ENCODE measurements at regions not wholly inside any gene's neighbourhood (a gene's known extent, or its start where the extent isn't known, plus 50 kb on each side); places are given as distances from the start of the nearest gene placed in this dataset.
A peak's percentile ranks its signal among the peaks of the same experiment; 100 is the strongest.

GRCh38 chr12:3980504-3981272 lies 107.5 kb upstream of the PARP11 start:
- H3K4me1 Mint-ChIP-seq: peaks cover 0 to 2% (median 0%) of the 10 kb centered on the region in 3 donors
- no peak overlapping the region for H3K4me3 Mint-ChIP-seq
- peaks cover 0 to 13% (median 4%) of the 10 kb centered on the region in 7 donors for H3K9me3 Mint-ChIP-seq
- H3K27me3 Mint-ChIP-seq: peaks cover 0 to 4% (median 0%) of the 10 kb centered on the region in 3 donors
- ATAC-seq (ENCODE audit: low read depth in 2 of 2) (no peak), DNase-seq (no peak)
- H3K27ac Mint-ChIP-seq: no peak overlapping the region
- H3K36me3 Mint-ChIP-seq: peaks cover 0 to 9% of the 10 kb centered on the region in 2 donors

- Mint-ChIP-seq H3K9me3 (peaks cover 0 to 8% (median 2%) of the 10 kb centered on the region in 7 donors), H3K4me3 (no peak overlapping the region), H3K4me1 (peaks cover 13 to 30% (median 25%) of the 10 kb centered on the region in 3 donors), H3K27ac (peak overlapping the region in 1 of 6 donors; percentile 47), H3K36me3 (peaks cover 0 to 7% of the 10 kb centered on the region in 2 donors), H3K27me3 (peaks cover 0 to 4% (median 0%) of the 10 kb centered on the region in 3 donors)
- DNase-seq (no peak), ATAC-seq (ENCODE audit: low read depth in 2 of 2) (no peak)
These were observed 104.4 kb upstream of the PARP11 start for GRCh38 chr12:3977621-3978020.

GRCh38 chr12:3976351-3976938 lies 103.2 kb upstream of the PARP11 start:
- Mint-ChIP-seq H3K27me3 (peaks cover 0 to 4% (median 0%) of the 10 kb centered on the region in 3 donors), H3K36me3 (no peaks in the 10 kb centered on the region), H3K27ac (no peak overlapping the region), H3K4me1 (peaks cover 18 to 37% (median 29%) of the 10 kb centered on the region in 3 donors), H3K4me3 (no peak overlapping the region), H3K9me3 (peaks cover 0 to 3% (median 0%) of the 10 kb centered on the region in 7 donors)
- no peak for DNase-seq
- ATAC-seq (ENCODE audit: low read depth in 2 of 2): no peak

- ATAC-seq (ENCODE audit: low read depth in 2 of 2) (no peak), DNase-seq (no peak)
- H3K9me3 Mint-ChIP-seq: peaks cover 0 to 3% (median 0%) of the 10 kb centered on the region in 7 donors
- H3K36me3 Mint-ChIP-seq: no peaks in the 10 kb centered on the region
- peaks cover 0 to 1% (median 0%) of the 10 kb centered on the region in 3 donors for H3K27me3 Mint-ChIP-seq
- no peak overlapping the region for H3K4me3 Mint-ChIP-seq
- peaks cover 18 to 37% (median 29%) of the 10 kb centered on the region in 3 donors for H3K4me1 Mint-ChIP-seq
- peak overlapping the region in 1 of 6 donors; percentile 10 for H3K27ac Mint-ChIP-seq
These were observed 102.5 kb upstream of the PARP11 start for GRCh38 chr12:3975652-3976051.

- ATAC-seq (ENCODE audit: low read depth in 2 of 2) (peak; percentile 74 to 83), DNase-seq (peak; percentile 39)
These were observed 101.7 kb upstream of the PARP11 start for GRCh38 chr12:3974883-3975282.

GRCh38 chr12:3973973-3974644 lies 100.9 kb upstream of the PARP11 start:
- DNase-seq: no peak
- H3K9me3 Mint-ChIP-seq: peaks cover 0 to 3% (median 0%) of the 10 kb centered on the region in 7 donors
- peak overlapping the region; percentile 24 to 86 (median 74) for H3K27ac Mint-ChIP-seq
- H3K27me3 Mint-ChIP-seq: no peaks in the 10 kb centered on the region
- peak; percentile 41 to 53 for ATAC-seq (ENCODE audit: low read depth in 2 of 2)
- H3K36me3 Mint-ChIP-seq: no peaks in the 10 kb centered on the region
- peak overlapping the region; percentile 14 to 80 (median 54) for H3K4me3 Mint-ChIP-seq
- peaks cover 18 to 37% (median 29%) of the 10 kb centered on the region in 3 donors for H3K4me1 Mint-ChIP-seq

More at GRCh38 chr12:3974883-3975282, 101.7 kb upstream of the PARP11 start:
- Mint-ChIP-seq H3K4me1 (peaks cover 18 to 37% (median 29%) of the 10 kb centered on the region in 3 donors), H3K27me3 (no peaks in the 10 kb centered on the region), H3K4me3 (peak overlapping the region in 7 of 8 donors; percentile 21 to 80 (median 55)), H3K27ac (peak overlapping the region in 4 of 6 donors; percentile 53 to 80 (median 78)), H3K9me3 (peaks cover 0 to 3% (median 0%) of the 10 kb centered on the region in 7 donors), H3K36me3 (no peaks in the 10 kb centered on the region)

GRCh38 chr12:3973269-3973884 lies 100.2 kb upstream of the PARP11 start:
- peaks cover 18 to 37% (median 29%) of the 10 kb centered on the region in 3 donors for H3K4me1 Mint-ChIP-seq
- peak overlapping the region in 4 of 8 donors; percentile 35 to 55 (median 44) for H3K4me3 Mint-ChIP-seq
- H3K27me3 Mint-ChIP-seq: peaks cover 0 to 6% (median 0%) of the 10 kb centered on the region in 3 donors
- peak overlapping the region in 2 of 6 donors; percentile 77 to 79 for H3K27ac Mint-ChIP-seq
- no peaks in the 10 kb centered on the region for H3K36me3 Mint-ChIP-seq
- H3K9me3 Mint-ChIP-seq: peaks cover 0 to 3% (median 0%) of the 10 kb centered on the region in 7 donors
- no peak for DNase-seq
- no peak for ATAC-seq (ENCODE audit: low read depth in 2 of 2)

GRCh38 chr12:3972576-3972975 lies 99.4 kb upstream of the PARP11 start:
- Mint-ChIP-seq H3K9me3 (peaks cover 0 to 3% (median 0%) of the 10 kb centered on the region in 7 donors), H3K4me3 (peak overlapping the region in 5 of 8 donors; percentile 1 to 48 (median 15)), H3K36me3 (no peaks in the 10 kb centered on the region), H3K27me3 (peaks cover 0 to 7% (median 0%) of the 10 kb centered on the region in 3 donors), H3K27ac (peak overlapping the region in 4 of 6 donors; percentile 0 to 90 (median 32)), H3K4me1 (peaks cover 18 to 37% (median 29%) of the 10 kb centered on the region in 3 donors)
- DNase-seq (peak; percentile 46), ATAC-seq (ENCODE audit: low read depth in 2 of 2) (peak; percentile 35 to 61)

- H3K36me3 Mint-ChIP-seq: no peaks in the 10 kb centered on the region
- no peak overlapping the region for H3K27ac Mint-ChIP-seq
- no peak for ATAC-seq (ENCODE audit: low read depth in 2 of 2)
These were observed 95.3 kb upstream of the PARP11 start for GRCh38 chr12:3968523-3968922.

GRCh38 chr12:3967556-3968160 lies 94.5 kb upstream of the PARP11 start:
- peaks cover 0 to 3% (median 0%) of the 10 kb centered on the region in 7 donors for H3K9me3 Mint-ChIP-seq
- no peak overlapping the region for H3K4me3 Mint-ChIP-seq
- peaks cover 11 to 15% (median 12%) of the 10 kb centered on the region in 3 donors for H3K4me1 Mint-ChIP-seq
- DNase-seq: no peak
- H3K27ac Mint-ChIP-seq: no peak overlapping the region
- ATAC-seq (ENCODE audit: low read depth in 2 of 2): no peak
- H3K27me3 Mint-ChIP-seq: peaks cover 0 to 7% (median 0%) of the 10 kb centered on the region in 3 donors
- no peaks in the 10 kb centered on the region for H3K36me3 Mint-ChIP-seq

More at GRCh38 chr12:3968523-3968922, 95.3 kb upstream of the PARP11 start:
- peaks cover 11 to 16% (median 12%) of the 10 kb centered on the region in 3 donors for H3K4me1 Mint-ChIP-seq
- no peak for DNase-seq
- H3K4me3 Mint-ChIP-seq: peak overlapping the region in 1 of 8 donors; percentile 53
- H3K9me3 Mint-ChIP-seq: peaks cover 0 to 3% (median 0%) of the 10 kb centered on the region in 7 donors
- peaks cover 0 to 7% (median 0%) of the 10 kb centered on the region in 3 donors for H3K27me3 Mint-ChIP-seq

- Mint-ChIP-seq H3K9me3 (no peaks in the 10 kb centered on the region), H3K4me1 (peaks cover 8 to 14% (median 12%) of the 10 kb centered on the region in 3 donors), H3K27ac (no peak overlapping the region), H3K27me3 (peaks cover 0 to 7% (median 0%) of the 10 kb centered on the region in 3 donors), H3K4me3 (no peak overlapping the region), H3K36me3 (no peaks in the 10 kb centered on the region)
- ATAC-seq (ENCODE audit: low read depth in 2 of 2): no peak
- DNase-seq: no peak
These were observed 93.2 kb upstream of the PARP11 start for GRCh38 chr12:3966376-3966775.

GRCh38 chr12:3965046-3965445 lies 91.8 kb upstream of the PARP11 start:
- no peaks in the 10 kb centered on the region for H3K9me3 Mint-ChIP-seq
- ATAC-seq (ENCODE audit: low read depth in 2 of 2) (no peak), DNase-seq (no peak)
- no peak overlapping the region for H3K4me3 Mint-ChIP-seq
- H3K27me3 Mint-ChIP-seq: peaks cover 0 to 7% (median 0%) of the 10 kb centered on the region in 3 donors
- H3K36me3 Mint-ChIP-seq: no peaks in the 10 kb centered on the region
- H3K27ac Mint-ChIP-seq: no peak overlapping the region
- H3K4me1 Mint-ChIP-seq: peaks cover 8 to 14% (median 12%) of the 10 kb centered on the region in 3 donors
